ENCODE measurements at regions not wholly inside any gene's neighbourhood (a gene's known extent, or its start where the extent isn't known, plus 50 kb on each side); places are given as distances from the start of the nearest gene placed in this dataset.

- H3K9me3 Mint-ChIP-seq: peaks cover 1% of the 10 kb centered on the region
- H3K27ac Mint-ChIP-seq: no peak overlapping the region
- DNase-seq: no peak
- no peaks in the 10 kb centered on the region for H3K36me3 Mint-ChIP-seq
- no peak overlapping the region for H3K4me3 Mint-ChIP-seq
- no peaks in the 10 kb centered on the region for H3K4me1 Mint-ChIP-seq
- no peaks in the 10 kb centered on the region for H3K27me3 Mint-ChIP-seq
These were observed 172.1 kb upstream of the LRRN1 start for GRCh38 chr3:3627114-3627513.

GRCh38 chr3:3625544-3626271 lies 173.5 kb upstream of the LRRN1 start:
- DNase-seq: no peak
- H3K27me3 Mint-ChIP-seq: no peaks in the 10 kb centered on the region
- no peak overlapping the region for H3K4me3 Mint-ChIP-seq
- H3K27ac Mint-ChIP-seq: no peak overlapping the region
- peaks cover 1% of the 10 kb centered on the region for H3K9me3 Mint-ChIP-seq
- no peaks in the 10 kb centered on the region for H3K4me1 Mint-ChIP-seq
- no peaks in the 10 kb centered on the region for H3K36me3 Mint-ChIP-seq

- no peaks in the 10 kb centered on the region for H3K27me3 Mint-ChIP-seq
- no peak overlapping the region for H3K27ac Mint-ChIP-seq
- H3K36me3 Mint-ChIP-seq: no peaks in the 10 kb centered on the region
- H3K4me1 Mint-ChIP-seq: no peaks in the 10 kb centered on the region
- no peak overlapping the region for H3K4me3 Mint-ChIP-seq
- no peak for DNase-seq
- H3K9me3 Mint-ChIP-seq: peaks cover 1% of the 10 kb centered on the region
These were observed 179.4 kb upstream of the LRRN1 start for GRCh38 chr3:3619815-3620214.

- H3K27me3 Mint-ChIP-seq: no peaks in the 10 kb centered on the region
- no peaks in the 10 kb centered on the region for H3K36me3 Mint-ChIP-seq
- no peak overlapping the region for H3K4me3 Mint-ChIP-seq
- DNase-seq: no peak
- H3K4me1 Mint-ChIP-seq: no peaks in the 10 kb centered on the region
- H3K27ac Mint-ChIP-seq: no peak overlapping the region
- peaks cover 1% of the 10 kb centered on the region for H3K9me3 Mint-ChIP-seq
These were observed 180.6 kb upstream of the LRRN1 start for GRCh38 chr3:3618623-3619022.

GRCh38 chr3:3615533-3615932 lies 183.7 kb upstream of the LRRN1 start:
- Mint-ChIP-seq H3K27me3 (no peaks in the 10 kb centered on the region), H3K36me3 (no peaks in the 10 kb centered on the region), H3K9me3 (no peaks in the 10 kb centered on the region), H3K27ac (no peak overlapping the region), H3K4me3 (no peak overlapping the region), H3K4me1 (no peaks in the 10 kb centered on the region)
- DNase-seq: no peak

GRCh38 chr3:3610581-3611298 lies 188.5 kb upstream of the LRRN1 start:
- Mint-ChIP-seq H3K27me3 (no peaks in the 10 kb centered on the region), H3K36me3 (no peaks in the 10 kb centered on the region), H3K4me1 (no peaks in the 10 kb centered on the region), H3K9me3 (peaks cover 4% of the 10 kb centered on the region), H3K27ac (no peak overlapping the region), H3K4me3 (no peak overlapping the region)
- no peak for DNase-seq

- no peaks in the 10 kb centered on the region for H3K36me3 Mint-ChIP-seq
- no peaks in the 10 kb centered on the region for H3K27me3 Mint-ChIP-seq
- DNase-seq: no peak
- H3K27ac Mint-ChIP-seq: no peak overlapping the region
- no peaks in the 10 kb centered on the region for H3K4me1 Mint-ChIP-seq
- H3K9me3 Mint-ChIP-seq: peaks cover 4% of the 10 kb centered on the region
- no peak overlapping the region for H3K4me3 Mint-ChIP-seq
These were observed 192.9 kb upstream of the LRRN1 start for GRCh38 chr3:3606321-3606720.

- no peak for DNase-seq
- Mint-ChIP-seq H3K4me3 (no peak overlapping the region), H3K27ac (no peak overlapping the region), H3K36me3 (no peaks in the 10 kb centered on the region), H3K27me3 (no peaks in the 10 kb centered on the region), H3K4me1 (no peaks in the 10 kb centered on the region), H3K9me3 (peaks cover 4% of the 10 kb centered on the region)
These were observed 194.0 kb upstream of the LRRN1 start for GRCh38 chr3:3605226-3605625.

- H3K36me3 Mint-ChIP-seq: no peaks in the 10 kb centered on the region
- H3K27ac Mint-ChIP-seq: no peak overlapping the region
- DNase-seq: no peak
- H3K27me3 Mint-ChIP-seq: no peaks in the 10 kb centered on the region
- H3K4me3 Mint-ChIP-seq: no peak overlapping the region
- H3K4me1 Mint-ChIP-seq: no peaks in the 10 kb centered on the region
- H3K9me3 Mint-ChIP-seq: no peaks in the 10 kb centered on the region
These were observed 195.9 kb upstream of the LRRN1 start for GRCh38 chr3:3603351-3603750.

GRCh38 chr3:3600665-3601340 lies 198.4 kb upstream of the LRRN1 start:
- DNase-seq: no peak
- Mint-ChIP-seq H3K9me3 (no peaks in the 10 kb centered on the region), H3K4me3 (no peak overlapping the region), H3K36me3 (no peaks in the 10 kb centered on the region), H3K4me1 (no peaks in the 10 kb centered on the region), H3K27ac (no peak overlapping the region), H3K27me3 (no peaks in the 10 kb centered on the region)

GRCh38 chr3:3599016-3599415 lies 200.2 kb upstream of the LRRN1 start:
- Mint-ChIP-seq H3K36me3 (no peaks in the 10 kb centered on the region), H3K4me1 (no peaks in the 10 kb centered on the region), H3K27me3 (no peaks in the 10 kb centered on the region)

GRCh38 chr3:3594986-3595385 lies 204.2 kb upstream of the LRRN1 start:
- Mint-ChIP-seq H3K4me1 (no peaks in the 10 kb centered on the region), H3K9me3 (no peaks in the 10 kb centered on the region)
- no peak for DNase-seq

More at GRCh38 chr3:3599016-3599415, 200.2 kb upstream of the LRRN1 start:
- DNase-seq: no peak
- Mint-ChIP-seq H3K9me3 (no peaks in the 10 kb centered on the region), H3K4me3 (no peak overlapping the region), H3K27ac (no peak overlapping the region)

GRCh38 chr3:3589715-3590130 lies 209.5 kb upstream of the LRRN1 start:
- Mint-ChIP-seq H3K27ac (no peak overlapping the region), H3K4me1 (no peaks in the 10 kb centered on the region), H3K4me3 (no peak overlapping the region), H3K9me3 (no peaks in the 10 kb centered on the region), H3K36me3 (no peaks in the 10 kb centered on the region), H3K27me3 (no peaks in the 10 kb centered on the region)
- DNase-seq: no peak

More at GRCh38 chr3:3594986-3595385, 204.2 kb upstream of the LRRN1 start:
- H3K27ac Mint-ChIP-seq: no peak overlapping the region
- H3K4me3 Mint-ChIP-seq: no peak overlapping the region
- no peaks in the 10 kb centered on the region for H3K36me3 Mint-ChIP-seq
- H3K27me3 Mint-ChIP-seq: no peaks in the 10 kb centered on the region

- Mint-ChIP-seq H3K4me3 (no peak overlapping the region), H3K27me3 (no peaks in the 10 kb centered on the region), H3K9me3 (no peaks in the 10 kb centered on the region), H3K4me1 (no peaks in the 10 kb centered on the region), H3K27ac (no peak overlapping the region), H3K36me3 (no peaks in the 10 kb centered on the region)
- no peak for DNase-seq
These were observed 211.6 kb upstream of the LRRN1 start for GRCh38 chr3:3587647-3587972.

GRCh38 chr3:3586843-3587646 lies 212.2 kb upstream of the LRRN1 start:
- Mint-ChIP-seq H3K36me3 (no peaks in the 10 kb centered on the region), H3K4me1 (no peaks in the 10 kb centered on the region), H3K27ac (no peak overlapping the region), H3K9me3 (no peaks in the 10 kb centered on the region), H3K4me3 (no peak overlapping the region), H3K27me3 (no peaks in the 10 kb centered on the region)
- DNase-seq: no peak
